ENCODE measurements at regions not wholly inside any gene's neighbourhood (a gene's known extent, or its start where the extent isn't known, plus 50 kb on each side); places are given as distances from the start of the nearest gene placed in this dataset.
"Not testable (repeated sequence)": the region's sequence is repeated elsewhere in the genome, so short reads cannot be mapped to it uniquely, and the experiment has no call there.

- no peak for DNase-seq
These were observed 51.2 kb downstream of the OR13H1 start for GRCh38 chrX:131595120-131595519.

- DNase-seq: no peak
These were observed 64.0 kb downstream of the OR13H1 start for GRCh38 chrX:131607792-131608369.

GRCh38 chrX:131609480-131609879 is 65.6 kb downstream of the OR13H1 start:
- DNase-seq: no peak

DNA sequence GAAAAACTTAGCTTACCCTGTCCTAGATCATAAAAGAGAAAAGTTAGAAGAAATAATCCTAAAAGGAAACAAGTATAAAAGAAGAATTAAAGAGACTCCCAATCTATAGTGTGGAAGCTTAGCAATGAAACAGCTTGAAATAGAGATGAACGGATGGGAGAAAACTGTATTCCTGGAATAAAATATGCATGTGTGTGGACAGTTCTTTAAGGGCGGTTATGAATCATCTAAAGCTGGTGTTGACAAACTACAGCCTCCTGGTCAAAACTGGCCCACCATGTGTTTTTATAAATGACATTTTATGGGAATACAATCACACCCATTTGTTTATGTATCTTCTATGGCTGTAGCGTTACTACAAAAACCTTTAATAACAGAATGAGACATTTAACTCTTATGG is 69.4 kb downstream of the OR13H1 start:
- no peak for DNase-seq

DNA sequence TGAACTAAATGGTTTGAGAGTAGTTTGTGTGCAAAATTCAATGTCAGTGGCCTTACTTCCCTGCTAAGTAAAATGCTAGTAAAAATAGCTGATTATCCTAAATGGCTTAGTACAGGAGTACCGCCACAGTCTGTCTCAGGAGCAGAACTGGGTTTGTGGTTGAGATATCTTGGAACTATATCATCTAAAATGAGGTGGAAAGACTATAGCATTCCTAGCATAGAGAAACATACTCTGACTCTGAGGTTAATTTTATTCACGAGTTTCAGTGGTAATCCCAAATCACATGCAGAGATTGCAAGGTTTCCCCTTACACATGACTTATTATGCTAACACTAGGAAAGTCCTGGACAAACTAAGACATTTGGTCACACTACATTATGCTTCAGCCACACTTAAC is 70.4 kb downstream of the OR13H1 start:
- DNase-seq: no peak

GRCh38 chrX:131617182-131617581 is 73.3 kb downstream of the OR13H1 start:
- DNase-seq: no peak

DNA sequence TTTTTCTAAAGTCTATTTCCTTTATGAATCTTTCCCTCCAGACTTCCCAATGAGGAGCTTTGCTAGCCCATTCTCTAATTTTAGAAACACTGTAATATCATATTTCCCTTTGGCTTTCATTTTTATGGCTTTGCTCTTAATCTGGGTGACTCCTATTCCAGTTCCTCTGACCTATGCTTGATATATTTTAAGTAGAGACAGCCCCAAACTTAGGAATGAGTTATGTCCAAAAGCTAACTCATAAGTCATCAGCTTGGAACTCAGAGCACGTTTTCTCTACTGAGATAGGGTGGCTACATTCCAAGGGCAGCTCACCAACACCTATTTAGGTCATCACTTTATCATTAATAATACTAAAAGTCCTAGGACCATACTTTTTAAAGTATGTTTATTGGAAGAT is 77.8 kb downstream of the OR13H1 start:
- DNase-seq: no peak

DNA sequence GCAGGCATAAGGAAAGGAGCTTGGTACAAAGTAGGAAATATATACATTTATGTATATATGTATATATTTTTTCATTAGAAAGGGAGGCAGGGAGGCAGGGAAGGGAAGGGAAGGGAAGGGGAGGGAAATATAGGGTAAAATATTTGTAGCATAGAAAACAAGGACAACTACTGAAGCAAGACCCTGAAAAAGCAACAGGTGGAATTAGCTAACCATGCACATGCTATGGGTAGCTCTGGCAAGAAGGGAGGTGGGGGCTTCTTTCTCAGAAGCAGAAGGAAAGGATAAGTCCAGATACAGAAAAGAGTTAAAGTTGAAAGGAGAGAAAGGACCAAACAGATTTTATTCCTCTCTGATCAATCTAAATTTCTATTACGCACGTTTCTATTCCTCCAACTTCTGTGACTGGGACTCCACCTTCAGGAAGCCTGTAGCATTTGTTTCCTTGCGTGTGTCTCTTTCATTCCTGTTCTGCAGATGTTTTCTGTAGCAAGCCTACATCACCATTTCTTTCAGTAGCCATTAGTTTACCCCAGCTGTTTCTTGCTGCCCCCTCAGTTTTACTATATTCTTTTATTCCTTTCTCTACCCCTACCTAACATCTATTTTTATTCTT is 82.9 kb downstream of the OR13H1 start:
- no peak for DNase-seq

- no peak for DNase-seq
These were observed 86.7 kb downstream of the OR13H1 start for GRCh38 chrX:131630534-131630933.

GRCh38 chrX:131633285-131633917 is 89.5 kb downstream of the OR13H1 start:
- peak; percentile 64 for DNase-seq

DNA sequence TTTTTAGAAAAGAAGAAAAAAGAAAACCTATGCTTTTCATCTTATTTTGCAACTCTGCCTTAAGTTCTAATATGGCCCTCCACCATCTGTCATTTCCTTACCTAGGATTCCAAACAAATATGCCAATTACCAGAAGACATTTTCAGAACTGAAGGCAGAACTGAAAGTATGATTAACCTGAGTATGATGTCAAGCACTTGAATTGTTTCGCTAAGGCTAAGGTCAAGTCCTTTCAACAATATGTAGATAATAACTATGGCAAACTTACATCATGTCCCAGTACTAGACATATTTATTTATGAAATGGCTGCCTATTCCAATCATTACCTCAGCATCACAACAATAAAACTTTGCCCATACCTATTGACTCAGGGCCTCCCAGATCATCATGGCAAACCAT is 91.0 kb downstream of the OR13H1 start:
- no peak for DNase-seq

DNA sequence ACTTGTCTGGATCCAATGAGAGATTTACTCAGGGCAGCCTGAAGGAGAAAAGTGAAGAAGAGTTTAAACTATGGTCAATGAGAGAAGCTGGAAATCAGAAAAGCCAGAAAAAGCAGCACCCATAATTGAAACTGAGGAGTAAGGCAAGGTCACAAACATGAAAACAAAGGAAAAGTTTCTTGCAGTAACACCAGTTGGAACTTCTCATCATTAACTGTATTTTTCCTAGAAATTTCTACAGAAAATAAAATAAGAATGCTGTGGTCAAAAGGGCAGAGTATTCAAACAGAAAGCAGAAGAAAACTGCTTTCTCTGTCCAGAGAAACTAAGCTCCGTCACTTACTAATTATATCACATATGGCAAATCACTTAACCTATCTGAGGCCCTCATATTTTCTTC is 102.2 kb downstream of the OR13H1 start:
- no peak for DNase-seq

DNA sequence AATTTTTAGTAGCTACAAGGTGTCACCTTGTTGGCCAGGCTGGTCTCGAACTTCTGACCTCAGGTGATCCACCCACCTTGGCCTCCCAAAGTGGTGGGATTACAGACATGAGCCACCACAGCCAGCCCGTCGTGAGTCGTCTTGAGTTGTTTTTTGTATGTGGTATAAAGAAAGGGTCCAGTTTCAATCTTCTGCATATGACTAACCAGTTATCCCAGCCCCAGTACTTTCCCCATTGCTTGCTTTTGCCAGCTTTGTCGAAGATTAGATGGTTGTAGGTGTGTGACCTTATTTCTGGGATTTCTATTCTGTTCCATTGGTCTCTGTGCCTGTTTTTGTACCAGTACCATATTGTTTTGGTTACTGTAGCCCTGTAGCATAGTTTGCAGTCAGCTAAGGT is 105.9 kb downstream of the OR13H1 start:
- no peak for DNase-seq

DNA sequence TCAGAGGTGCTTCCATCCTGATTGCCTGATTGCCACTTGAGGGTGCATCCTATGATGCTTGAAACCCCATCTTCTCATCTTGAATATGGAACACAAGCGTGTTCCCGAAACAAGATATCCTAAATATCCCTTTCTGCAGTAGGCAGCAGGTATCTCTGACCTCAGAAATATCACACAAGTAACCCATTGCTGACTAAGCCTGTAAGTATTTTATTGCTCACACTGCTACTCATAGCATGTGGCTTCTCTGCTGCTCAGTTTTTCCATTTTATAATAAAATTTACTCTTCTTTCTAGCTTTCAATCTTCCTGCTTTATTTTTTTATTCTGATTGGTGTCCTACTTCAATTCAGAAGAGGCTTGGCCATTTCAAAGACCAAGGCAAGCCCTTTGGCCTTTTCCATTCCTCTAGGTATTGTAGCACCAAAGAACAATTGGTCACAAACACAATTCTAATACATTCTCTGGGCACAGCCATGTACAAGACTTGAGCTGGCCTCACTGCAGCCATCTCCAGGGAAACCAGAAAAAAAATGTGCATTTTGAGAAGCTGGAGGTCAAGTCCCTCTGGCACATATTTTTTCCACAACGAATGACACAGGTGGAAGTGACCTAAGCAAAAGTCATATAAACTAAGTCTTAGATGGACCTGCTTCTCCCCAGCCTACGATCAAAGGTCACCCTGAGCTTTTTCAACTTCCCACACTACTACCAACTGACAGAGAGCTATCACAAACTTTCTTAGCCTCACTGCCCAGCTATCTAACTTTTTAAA is 107.0 kb downstream of the OR13H1 start:
- no peak for DNase-seq

DNA sequence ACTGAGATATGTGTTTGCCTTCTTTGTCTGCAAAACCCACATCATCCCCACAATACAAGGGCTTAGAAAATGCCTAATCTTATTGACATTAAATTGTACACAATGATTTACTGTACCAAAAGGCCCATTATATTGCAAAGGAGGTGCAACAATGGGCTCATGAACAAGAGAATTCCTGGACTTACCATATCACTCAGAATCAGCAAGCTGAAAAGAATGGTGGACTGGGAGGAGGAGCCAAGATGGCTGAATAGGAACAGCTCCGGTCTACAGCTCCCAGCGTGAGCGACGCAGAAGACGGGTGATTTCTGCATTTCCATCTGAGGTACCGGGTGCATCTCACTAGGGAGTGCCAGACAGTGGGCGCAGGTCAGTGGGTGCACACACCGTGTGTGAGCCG is 119.9 kb downstream of the OR13H1 start:
- DNase-seq: not testable (repeated sequence)

DNA sequence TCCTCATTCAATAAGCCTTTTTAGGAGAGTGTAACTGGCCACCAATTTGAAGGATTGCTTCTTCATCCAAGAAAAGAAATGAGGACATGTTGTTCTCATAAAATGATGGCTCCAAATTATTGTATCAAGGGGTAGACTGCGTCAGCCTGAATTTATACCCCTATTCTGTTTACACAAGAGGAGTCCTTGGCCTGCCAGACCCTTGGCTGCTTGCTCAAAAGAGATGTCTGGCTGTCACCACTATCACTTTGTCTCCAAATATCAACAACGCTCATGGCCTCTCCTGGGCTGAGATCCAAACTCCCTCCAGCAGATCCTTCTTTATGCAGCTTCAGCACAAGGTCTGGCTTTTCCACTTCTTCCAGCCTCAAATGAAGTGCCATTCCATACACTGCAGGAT is 127.9 kb downstream of the OR13H1 start:
- DNase-seq: no peak

- peak; percentile 26 for DNase-seq
These were observed 131.8 kb downstream of the OR13H1 start for GRCh38 chrX:131675596-131676194.

DNA sequence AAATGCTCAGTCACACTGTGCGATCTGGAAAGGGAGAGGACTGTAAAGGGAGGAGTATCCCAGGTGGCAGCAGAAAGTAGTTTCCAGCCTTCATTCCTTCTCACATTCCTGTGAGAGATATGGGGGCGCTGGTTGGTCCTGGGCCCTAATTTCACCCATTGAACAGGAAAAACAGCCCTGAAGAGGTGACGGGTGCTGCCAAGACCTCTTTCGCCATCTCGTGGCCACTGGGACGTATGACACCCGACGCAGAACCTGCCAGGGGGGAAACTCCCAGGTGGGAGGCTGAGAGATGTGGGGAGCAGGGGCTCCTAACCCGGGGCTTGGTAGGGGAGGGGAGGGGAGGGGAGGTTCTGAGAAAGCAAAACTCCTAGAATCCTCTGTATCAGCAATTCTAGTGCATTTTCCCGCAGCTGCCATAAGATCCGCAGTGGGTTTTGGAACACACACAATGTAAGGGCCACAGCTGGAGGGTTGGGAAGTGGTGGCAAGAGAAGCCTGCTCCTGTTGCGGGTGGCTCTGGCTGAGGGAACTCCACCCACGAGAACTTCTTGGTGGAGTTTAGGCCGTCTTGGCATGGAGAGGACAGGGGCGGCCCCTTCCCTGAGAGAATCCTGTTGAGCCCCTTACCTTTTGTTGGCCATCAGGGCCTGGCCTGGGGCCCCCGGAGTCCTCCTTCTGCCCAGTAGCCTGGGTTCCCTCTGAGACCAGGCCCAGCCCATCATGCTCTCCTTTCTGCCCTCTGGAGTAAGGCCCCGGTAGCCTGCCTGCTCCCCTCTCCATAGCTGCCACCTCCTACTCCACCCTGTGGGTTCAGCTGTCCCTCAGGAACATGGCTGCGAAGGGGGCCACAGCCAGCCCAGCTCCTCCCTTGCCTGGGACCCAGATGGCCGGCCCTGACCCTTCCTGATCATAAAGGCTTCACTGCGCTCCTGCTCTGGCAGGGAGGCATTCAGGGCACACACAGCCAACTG is 134.1 kb downstream of the OR13H1 start:
- peak; percentile 53 for DNase-seq

DNA sequence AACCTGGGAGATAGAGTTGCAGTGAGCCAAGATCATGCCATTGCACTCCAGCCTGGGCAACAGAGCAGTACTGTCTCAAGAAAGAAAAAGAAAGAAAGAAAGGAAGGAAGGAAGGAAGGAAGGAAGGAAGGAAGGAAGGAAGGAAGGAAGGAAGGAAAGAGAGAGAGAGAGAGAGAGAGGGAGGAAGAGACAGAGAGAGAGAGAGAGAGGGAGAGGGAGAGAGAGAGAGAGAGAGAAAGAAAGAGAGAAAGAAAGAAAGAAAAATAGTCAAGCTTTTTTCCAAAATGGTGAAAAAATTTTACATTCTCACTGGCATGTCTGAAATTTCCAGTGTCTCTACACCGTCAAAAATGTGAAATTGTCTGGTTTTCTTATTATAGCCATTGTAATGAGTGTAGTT is 138.9 kb downstream of the OR13H1 start:
- not testable (repeated sequence) for DNase-seq

GRCh38 chrX:131693359-131693758 is 149.5 kb downstream of the OR13H1 start:
- DNase-seq: no peak

DNA sequence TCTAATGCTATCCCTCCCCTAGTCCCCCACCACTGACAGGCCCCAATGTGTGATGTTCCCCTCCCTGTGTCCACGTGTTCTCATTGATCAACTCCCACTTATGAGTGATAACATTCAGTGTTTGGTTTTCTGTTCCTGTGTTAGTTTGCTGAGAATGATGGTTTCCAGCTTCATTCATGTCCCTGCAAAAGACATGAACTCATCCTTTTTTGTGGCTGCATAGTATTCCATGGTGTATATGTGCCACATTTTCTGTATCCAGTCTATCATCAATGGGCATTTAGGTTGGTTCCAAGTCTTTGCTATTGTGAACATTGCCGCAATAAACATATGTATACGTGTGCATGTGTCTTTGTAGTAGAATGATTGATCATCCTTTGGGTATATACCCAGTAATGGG is 153.1 kb downstream of the OR13H1 start:
- not testable (repeated sequence) for DNase-seq

- DNase-seq: no peak
These were observed 159.8 kb downstream of the OR13H1 start for GRCh38 chrX:131703646-131704045.

Measured in dermis blood vessel endothelial cell (primary cell).